GM21367 (cell line): ENCODE measurements at regions not wholly inside any gene's neighbourhood (a gene's known extent, or its start where the extent isn't known, plus 50 kb on each side); places are given as distances from the start of the nearest gene placed in this dataset.
"Not testable (repeated sequence)": the region's sequence is repeated elsewhere in the genome, so short reads cannot be mapped to it uniquely, and the experiment has no call there.

Source experiments
- ATAC-seq: cut with Tn5 transposase; IDR thresholded peaks from one replicate; pipeline ENCODE4 v1.9.1; 2021; ENCODE audit not compliant: unreplicated experiment

GRCh38 chrY:3491423-3491822 is 87.4 kb upstream of the TGIF2LY start:
- ATAC-seq: not testable (repeated sequence)

GRCh38 chrY:3494539-3494938 is 84.3 kb upstream of the TGIF2LY start:
- ATAC-seq: not testable (repeated sequence)

- peak; percentile 84 for ATAC-seq
Measured at GRCh38 chrY:3527040-3527439, 51.8 kb upstream of the TGIF2LY start.
